Parathyroid adenoma (tissue), 2 donors: ENCODE measurements at regions not wholly inside any gene's neighbourhood (a gene's known extent, or its start where the extent isn't known, plus 50 kb on each side); places are given as distances from the start of the nearest gene placed in this dataset.

Experiments used
- H2AFZ ChIP-seq: fragments of 300-600 bp; sonication (generic); one replicate; pipeline ENCODE4 v1.7.0; 2017; ENCODE audit warnings: antibody characterized with exemption, mild to moderate bottlenecking
- H3K27ac ChIP-seq: fragments of 300-600 bp; sonication (generic); one replicate; pipeline ENCODE4 v1.7.0; 2017
- H3K27me3 ChIP-seq: fragments of 300-600 bp; sonication (generic); one replicate; pipeline ENCODE4 v1.7.0; 2017; ENCODE audit warnings: low read length; ENCODE audit not compliant: control insufficient read depth, insufficient read depth
- H3K36me3 ChIP-seq: fragments of 300-600 bp; sonication (generic); one replicate; pipeline ENCODE4 v1.7.0; 2017; ENCODE audit warnings: low read length; ENCODE audit not compliant: control insufficient read depth, insufficient read depth
- H3K4me1 ChIP-seq: fragments of 300-600 bp; sonication (generic); one replicate; pipeline ENCODE4 v1.7.0; 2017; ENCODE audit warnings: control low read depth
- H3K4me2 ChIP-seq: fragments of 300-600 bp; sonication (generic); one replicate; pipeline ENCODE4 v1.7.0; 2017; ENCODE audit warnings: low read length
- H3K4me3 ChIP-seq: fragments of 300-600 bp; sonication (generic); one replicate; pipeline ENCODE4 v1.7.0; 2017; ENCODE audit warnings: low read depth, low read length
- H3K79me2 ChIP-seq: fragments of 300-600 bp; sonication (generic); one replicate; pipeline ENCODE4 v1.7.0; 2017; ENCODE audit warnings: control low read depth
- H3K9ac ChIP-seq: fragments of 300-600 bp; sonication (generic); one replicate; pipeline ENCODE4 v1.7.0; 2017; ENCODE audit warnings: mild to moderate bottlenecking
- H3K9me3 ChIP-seq: fragments of 300-600 bp; sonication (generic); one replicate; pipeline ENCODE4 v1.7.0; 2017; ENCODE audit warnings: low read length; ENCODE audit not compliant: control insufficient read depth
- TF ChIP-seq, protein P1 (sequence below): fragments of 300-600 bp; sonication (generic); IDR thresholded peaks from one replicate; pipeline ENCODE4 v1.7.0; 2017; ENCODE audit warnings: antibody characterized with exemption, mild to moderate bottlenecking
- donor health status: primary hyperparathyroidism.

DNA sequence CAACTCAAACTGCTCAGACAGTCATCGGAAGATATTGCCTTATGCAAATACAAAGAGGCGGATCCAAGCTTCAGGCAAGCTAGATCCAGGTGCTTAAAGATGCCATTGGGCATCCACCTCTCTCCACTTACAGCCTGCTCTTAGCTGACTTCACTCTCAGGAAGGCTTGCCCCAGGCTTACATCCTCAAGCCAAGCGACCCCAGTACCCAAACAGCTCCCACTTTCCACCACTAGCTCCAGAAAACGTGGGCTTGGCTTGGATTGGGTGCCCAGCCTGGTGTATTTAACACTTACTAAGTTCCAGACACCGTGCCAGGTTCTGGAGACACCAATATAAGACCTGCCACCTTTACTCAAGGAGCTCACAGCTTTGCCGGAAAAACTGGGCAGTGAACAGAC, 142.1 kb upstream of the VSTM2B start:
- Histone ChIP-seq H3K4me3 (no peak overlapping the region), H3K79me2 (no peaks in the 10 kb centered on the region), H3K4me1 (no peaks in the 10 kb centered on the region), H3K27ac (no peak overlapping the region), H3K4me2 (no peak overlapping the region), H3K9ac (no peak overlapping the region), H3K36me3 (no peaks in the 10 kb centered on the region), H3K9me3 (no peaks in the 10 kb centered on the region), H3K27me3 (no peaks in the 10 kb centered on the region), H2AFZ (no peak overlapping the region)
- TF ChIP-seq, protein P1, sequence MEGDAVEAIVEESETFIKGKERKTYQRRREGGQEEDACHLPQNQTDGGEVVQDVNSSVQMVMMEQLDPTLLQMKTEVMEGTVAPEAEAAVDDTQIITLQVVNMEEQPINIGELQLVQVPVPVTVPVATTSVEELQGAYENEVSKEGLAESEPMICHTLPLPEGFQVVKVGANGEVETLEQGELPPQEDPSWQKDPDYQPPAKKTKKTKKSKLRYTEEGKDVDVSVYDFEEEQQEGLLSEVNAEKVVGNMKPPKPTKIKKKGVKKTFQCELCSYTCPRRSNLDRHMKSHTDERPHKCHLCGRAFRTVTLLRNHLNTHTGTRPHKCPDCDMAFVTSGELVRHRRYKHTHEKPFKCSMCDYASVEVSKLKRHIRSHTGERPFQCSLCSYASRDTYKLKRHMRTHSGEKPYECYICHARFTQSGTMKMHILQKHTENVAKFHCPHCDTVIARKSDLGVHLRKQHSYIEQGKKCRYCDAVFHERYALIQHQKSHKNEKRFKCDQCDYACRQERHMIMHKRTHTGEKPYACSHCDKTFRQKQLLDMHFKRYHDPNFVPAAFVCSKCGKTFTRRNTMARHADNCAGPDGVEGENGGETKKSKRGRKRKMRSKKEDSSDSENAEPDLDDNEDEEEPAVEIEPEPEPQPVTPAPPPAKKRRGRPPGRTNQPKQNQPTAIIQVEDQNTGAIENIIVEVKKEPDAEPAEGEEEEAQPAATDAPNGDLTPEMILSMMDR: no peak

DNA sequence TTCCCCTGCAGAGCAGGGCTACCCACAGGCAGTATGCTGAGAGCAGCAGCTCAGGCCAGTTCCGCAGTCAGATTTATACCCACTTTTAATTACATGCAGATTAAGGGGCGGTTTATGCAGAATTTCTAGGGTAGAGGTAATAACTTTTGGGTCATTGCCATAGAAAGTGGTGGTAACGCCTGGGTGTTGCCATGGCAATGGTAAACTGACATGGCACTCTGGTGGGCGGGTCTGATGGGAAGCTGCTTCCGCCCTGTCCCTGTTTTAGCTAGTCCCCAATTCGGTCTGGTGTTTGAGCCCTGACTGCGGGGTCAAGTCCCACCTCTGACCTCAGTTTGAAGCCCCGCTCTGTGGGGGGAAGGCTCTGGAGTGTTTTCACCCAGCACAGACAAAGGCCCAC, 141.1 kb upstream of the VSTM2B start:
- no peaks in the 10 kb centered on the region for H3K36me3 ChIP-seq
- H3K4me1 ChIP-seq: no peaks in the 10 kb centered on the region
- TF ChIP-seq, protein P1: no peak
- H3K9ac ChIP-seq: no peak overlapping the region
- H3K4me2 ChIP-seq: no peak overlapping the region
- H3K9me3 ChIP-seq: no peaks in the 10 kb centered on the region
- H2AFZ ChIP-seq: no peak overlapping the region
- no peak overlapping the region for H3K27ac ChIP-seq
- H3K4me3 ChIP-seq: no peak overlapping the region
- no peaks in the 10 kb centered on the region for H3K27me3 ChIP-seq
- H3K79me2 ChIP-seq: no peaks in the 10 kb centered on the region

DNA sequence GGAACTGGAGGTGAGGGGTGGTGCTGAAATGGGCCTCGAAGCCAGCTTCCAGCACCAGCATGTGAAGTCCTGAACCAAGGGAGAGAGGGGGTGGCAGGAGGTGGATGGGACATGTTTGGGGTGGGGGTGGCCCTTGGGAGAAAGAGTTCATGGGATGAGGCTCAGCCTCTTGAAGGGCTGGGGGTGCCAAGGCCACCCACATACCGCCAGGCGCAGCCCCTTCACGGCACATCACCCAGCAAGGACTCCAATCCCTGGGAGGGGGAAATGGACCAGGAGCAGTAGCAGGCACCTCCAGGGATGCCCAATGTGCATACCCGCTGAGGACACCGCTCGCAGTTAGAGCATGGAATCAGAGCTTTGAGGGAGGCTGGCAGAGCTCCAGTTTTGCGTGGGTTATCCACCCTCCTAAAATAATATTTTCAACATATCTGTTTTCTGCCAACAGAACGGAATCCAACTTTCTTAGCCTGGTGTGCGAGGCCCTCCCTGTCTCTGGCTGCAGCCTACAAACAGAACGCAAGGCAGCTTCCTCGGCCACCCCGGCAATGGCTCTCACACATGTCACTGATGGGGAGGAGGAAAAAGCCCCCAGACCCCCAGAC, 140.5 kb upstream of the VSTM2B start:
- no peak overlapping the region for H3K4me3 ChIP-seq
- no peak overlapping the region for H3K27ac ChIP-seq
- TF ChIP-seq, protein P1: no peak
- no peaks in the 10 kb centered on the region for H3K9me3 ChIP-seq
- H3K4me1 ChIP-seq: no peaks in the 10 kb centered on the region
- no peaks in the 10 kb centered on the region for H3K27me3 ChIP-seq
- H3K79me2 ChIP-seq: no peaks in the 10 kb centered on the region
- no peaks in the 10 kb centered on the region for H3K36me3 ChIP-seq
- H2AFZ ChIP-seq: no peak overlapping the region
- H3K4me2 ChIP-seq: no peak overlapping the region
- no peak overlapping the region for H3K9ac ChIP-seq

DNA sequence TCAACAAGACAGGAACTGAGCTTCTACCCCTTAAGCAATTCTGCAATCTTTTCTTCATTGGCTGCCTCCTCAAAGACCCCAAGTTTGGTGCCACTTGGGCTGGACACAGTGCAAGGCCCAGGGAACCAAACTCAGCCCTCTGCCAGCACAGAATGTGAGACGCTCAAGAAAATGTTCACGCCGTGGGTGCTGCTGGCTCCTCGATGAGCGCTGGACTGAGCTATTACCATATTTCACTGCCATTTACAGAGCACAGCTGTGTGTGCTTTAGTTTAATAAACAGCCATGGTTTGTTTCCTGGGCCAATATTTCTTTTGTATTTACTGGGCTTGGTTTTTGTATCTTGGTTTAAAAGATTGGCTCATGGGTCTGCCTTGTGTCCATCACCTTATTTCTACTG, 138.8 kb upstream of the VSTM2B start:
- no peak overlapping the region for H3K27ac ChIP-seq
- no peak overlapping the region for H2AFZ ChIP-seq
- H3K27me3 ChIP-seq: no peaks in the 10 kb centered on the region
- no peak overlapping the region for H3K4me3 ChIP-seq
- TF ChIP-seq, protein P1: no peak
- no peaks in the 10 kb centered on the region for H3K36me3 ChIP-seq
- no peaks in the 10 kb centered on the region for H3K4me1 ChIP-seq
- H3K4me2 ChIP-seq: no peak overlapping the region
- no peaks in the 10 kb centered on the region for H3K79me2 ChIP-seq
- no peaks in the 10 kb centered on the region for H3K9me3 ChIP-seq
- no peak overlapping the region for H3K9ac ChIP-seq

DNA sequence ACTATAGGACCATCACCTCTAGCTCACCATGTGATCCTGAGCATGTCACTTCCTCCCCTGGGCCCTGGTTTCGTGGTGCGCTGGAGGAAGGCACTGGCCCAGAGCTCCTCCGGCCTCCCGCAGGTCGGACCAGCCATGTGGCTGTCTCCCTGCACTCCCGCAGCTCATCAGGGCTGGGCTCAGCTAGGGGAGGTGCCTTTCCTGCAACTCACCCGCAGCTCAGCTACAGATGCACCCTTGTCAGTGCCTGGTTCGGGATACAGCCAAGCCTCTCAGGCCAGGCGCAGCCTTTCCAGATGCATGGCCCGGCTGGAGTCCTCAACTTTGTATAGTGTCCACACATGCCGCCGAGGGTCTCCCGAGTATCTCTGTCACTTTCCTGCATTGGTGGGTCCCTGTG, 138.2 kb upstream of the VSTM2B start:
- Histone ChIP-seq H3K4me3 (no peak overlapping the region), H3K27ac (no peak overlapping the region), H3K4me2 (no peak overlapping the region), H3K4me1 (no peaks in the 10 kb centered on the region), H3K27me3 (no peaks in the 10 kb centered on the region), H3K9me3 (no peaks in the 10 kb centered on the region), H3K79me2 (no peaks in the 10 kb centered on the region), H3K9ac (no peak overlapping the region), H3K36me3 (no peaks in the 10 kb centered on the region), H2AFZ (no peak overlapping the region)
- TF ChIP-seq, protein P1: no peak
